Sigmoid colon (tissue), 4 donors: ENCODE measurements at regions not wholly inside any gene's neighbourhood (a gene's known extent, or its start where the extent isn't known, plus 50 kb on each side); places are given as distances from the start of the nearest gene placed in this dataset.

Source experiments
- CTCF ChIP-seq, 4 experiments: fragments of 450-650 bp in 3 of 4; fragments of 200-600 bp in 1 of 4; IDR thresholded peaks; one replicate each; pipeline ENCODE4 v1.5.1; 2016 to 2019; ENCODE audit warnings: antibody characterized with exemption in 4 of 4, mild to moderate bottlenecking in 3 of 4, moderate library complexity in 2 of 4
- EP300 ChIP-seq, 4 donors: sonication (generic); formaldehyde crosslinking; IDR thresholded peaks; one replicate each; pipeline ENCODE4 v1.6.1; 2017; ENCODE audit warnings: antibody characterized with exemption in 4 of 4
- POLR2A ChIP-seq, 2 donors: fragments of 450-650 bp; IDR thresholded peaks; one replicate each; pipeline ENCODE4 v1.6.1; 2016; ENCODE audit warnings: antibody characterized with exemption in 2 of 2, mild to moderate bottlenecking in 2 of 2, moderate library complexity in 2 of 2
- POLR2AphosphoS5 ChIP-seq, 4 donors: sonication (generic); formaldehyde crosslinking; IDR thresholded peaks; one replicate each; pipeline ENCODE4 v1.6.1; 2017; ENCODE audit warnings: antibody characterized with exemption in 4 of 4

GRCh38 chr2:237177052-237177451, 91.4 kb downstream of the COPS8 start:
- TF ChIP-seq CTCF (IDR thresholded peaks at IDR 0.05) (no peak), EP300 (IDR thresholded peaks at IDR 0.05) (no peak), POLR2A (IDR thresholded peaks at IDR 0.05) (no peak), POLR2AphosphoS5 (IDR thresholded peaks at IDR 0.05) (no peak)
